Lower lobe of right lung (tissue), 2 donors: ENCODE measurements at regions not wholly inside any gene's neighbourhood (a gene's known extent, or its start where the extent isn't known, plus 50 kb on each side); places are given as distances from the start of the nearest gene placed in this dataset.

ENCODE experiments used
- ATAC-seq, 2 donors: fragments of 200-7000 bp; cut with Tn5 transposase; one replicate each; pipeline ENCODE4 v1.9.1; 2020 to 2022; ENCODE audit warnings: mild to moderate bottlenecking in 2 of 2, moderate library complexity in 2 of 2
- DNase-seq: peaks from one replicate; pipeline ENCODE4 v3.0.0-alpha.2; 2020
- H3K27ac ChIP-seq: fragments of 200-600 bp; one replicate; pipeline ENCODE4 v1.8.0; 2022
- H3K27me3 ChIP-seq: fragments of 200-600 bp; one replicate; pipeline ENCODE4 v1.8.0; 2022; ENCODE audit warnings: low read depth
- H3K36me3 ChIP-seq: fragments of 200-600 bp; one replicate; pipeline ENCODE4 v1.8.0; 2022; ENCODE audit warnings: mild to moderate bottlenecking
- H3K4me1 ChIP-seq: fragments of 200-600 bp; one replicate; pipeline ENCODE4 v1.8.0; 2022
- H3K4me3 ChIP-seq: fragments of 200-600 bp; one replicate; pipeline ENCODE4 v1.8.0; 2022; ENCODE audit warnings: mild to moderate bottlenecking
- H3K9me3 ChIP-seq: fragments of 200-600 bp; one replicate; pipeline ENCODE4 v1.8.0; 2022
- intact Hi-C: fragments of 100-400 bp; cut with DNase I; formaldehyde crosslinking; loops from one replicate; pipeline ENCODE4 v1.11.0; 2022
- TF ChIP-seq, protein P1 (sequence below): fragments of 200-600 bp; IDR thresholded peaks from one replicate; pipeline ENCODE4 v1.8.0; 2022; ENCODE audit warnings: antibody characterized with exemption, mild to moderate bottlenecking
- donor health status: DM: no; HTN: yes; CAD: no; lungs with severe emphysema.

DNA sequence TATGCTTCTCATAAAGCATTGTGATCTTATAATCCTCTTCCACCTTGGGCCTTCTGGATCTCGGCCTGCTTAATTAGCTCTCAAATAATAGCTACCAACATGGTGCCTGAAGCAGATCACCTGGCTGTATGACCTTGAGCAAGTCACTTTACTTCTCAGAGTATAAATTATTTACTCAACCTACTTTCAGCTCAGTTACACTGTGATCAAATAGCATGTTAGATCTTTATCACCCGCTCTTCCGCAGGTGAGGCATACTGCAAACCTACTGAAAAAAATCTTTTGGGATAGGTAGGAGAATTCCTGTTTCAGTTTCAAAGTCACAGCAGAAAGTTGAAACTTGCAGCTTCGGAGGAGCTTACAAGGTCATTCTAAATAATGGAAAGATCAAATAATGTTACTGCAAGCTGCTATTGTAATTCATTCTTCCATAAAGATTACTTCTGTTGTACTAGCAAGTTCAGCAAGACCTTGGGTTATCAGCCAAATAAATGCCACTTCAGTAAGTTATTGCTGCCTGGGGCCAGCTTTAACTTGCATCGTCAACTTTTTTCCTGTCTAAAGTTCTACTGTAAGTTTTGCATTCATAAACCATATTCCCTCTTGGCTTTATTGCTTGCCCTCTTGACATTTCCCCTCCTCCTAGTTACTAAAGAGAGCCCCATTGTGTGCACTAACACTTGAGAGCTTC lies 268.4 kb upstream of the ATP11B start:
- intact Hi-C loops: no loop called here
- no peak overlapping the region for H3K4me3 ChIP-seq

DNA sequence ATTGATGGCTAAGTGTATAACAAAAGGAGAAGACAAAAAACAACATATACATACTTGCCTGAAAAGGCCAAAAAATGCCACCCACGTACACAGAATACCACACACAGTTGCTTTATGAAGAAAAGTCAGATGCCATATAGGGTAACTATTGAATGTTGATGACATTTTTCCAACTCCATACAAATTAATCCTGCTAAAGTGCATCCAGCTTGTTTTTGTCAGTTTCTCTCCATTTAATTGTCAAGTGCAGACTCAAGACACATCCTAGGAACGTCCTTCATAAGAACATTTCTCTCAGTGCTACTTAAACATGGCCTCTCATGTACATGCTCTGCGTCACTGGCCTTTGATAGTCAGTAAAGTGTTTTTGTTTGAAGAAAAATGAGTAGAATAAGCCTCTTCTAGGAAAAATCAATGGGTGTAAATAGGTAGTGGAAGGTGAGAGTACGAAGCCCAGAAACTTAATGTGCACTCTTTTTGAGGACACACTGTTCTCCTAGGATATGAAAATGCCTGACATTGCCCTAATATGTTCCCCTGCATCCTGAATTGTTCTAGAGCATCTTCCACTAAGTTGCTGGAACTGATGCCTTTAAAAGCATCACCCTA lies 267.4 kb upstream of the ATP11B start:
- H3K4me3 ChIP-seq: no peak overlapping the region
- H3K9me3 ChIP-seq: no peaks in the 10 kb centered on the region
- ATAC-seq: no peak
- no peaks in the 10 kb centered on the region for H3K36me3 ChIP-seq
- DNase-seq: no peak
- no peaks in the 10 kb centered on the region for H3K27me3 ChIP-seq
- intact Hi-C loops: no loop called here
- no peak overlapping the region for H3K27ac ChIP-seq
- no peaks in the 10 kb centered on the region for H3K4me1 ChIP-seq
- TF ChIP-seq, protein P1, sequence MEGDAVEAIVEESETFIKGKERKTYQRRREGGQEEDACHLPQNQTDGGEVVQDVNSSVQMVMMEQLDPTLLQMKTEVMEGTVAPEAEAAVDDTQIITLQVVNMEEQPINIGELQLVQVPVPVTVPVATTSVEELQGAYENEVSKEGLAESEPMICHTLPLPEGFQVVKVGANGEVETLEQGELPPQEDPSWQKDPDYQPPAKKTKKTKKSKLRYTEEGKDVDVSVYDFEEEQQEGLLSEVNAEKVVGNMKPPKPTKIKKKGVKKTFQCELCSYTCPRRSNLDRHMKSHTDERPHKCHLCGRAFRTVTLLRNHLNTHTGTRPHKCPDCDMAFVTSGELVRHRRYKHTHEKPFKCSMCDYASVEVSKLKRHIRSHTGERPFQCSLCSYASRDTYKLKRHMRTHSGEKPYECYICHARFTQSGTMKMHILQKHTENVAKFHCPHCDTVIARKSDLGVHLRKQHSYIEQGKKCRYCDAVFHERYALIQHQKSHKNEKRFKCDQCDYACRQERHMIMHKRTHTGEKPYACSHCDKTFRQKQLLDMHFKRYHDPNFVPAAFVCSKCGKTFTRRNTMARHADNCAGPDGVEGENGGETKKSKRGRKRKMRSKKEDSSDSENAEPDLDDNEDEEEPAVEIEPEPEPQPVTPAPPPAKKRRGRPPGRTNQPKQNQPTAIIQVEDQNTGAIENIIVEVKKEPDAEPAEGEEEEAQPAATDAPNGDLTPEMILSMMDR: no peak

More for the DNA sequence above, 268.4 kb upstream of the ATP11B start:
- no peaks in the 10 kb centered on the region for H3K27me3 ChIP-seq
- H3K4me1 ChIP-seq: no peaks in the 10 kb centered on the region
- no peak overlapping the region for H3K27ac ChIP-seq
- TF ChIP-seq, protein P1: no peak
- no peaks in the 10 kb centered on the region for H3K9me3 ChIP-seq
- no peaks in the 10 kb centered on the region for H3K36me3 ChIP-seq
- DNase-seq: no peak
- ATAC-seq: no peak

DNA sequence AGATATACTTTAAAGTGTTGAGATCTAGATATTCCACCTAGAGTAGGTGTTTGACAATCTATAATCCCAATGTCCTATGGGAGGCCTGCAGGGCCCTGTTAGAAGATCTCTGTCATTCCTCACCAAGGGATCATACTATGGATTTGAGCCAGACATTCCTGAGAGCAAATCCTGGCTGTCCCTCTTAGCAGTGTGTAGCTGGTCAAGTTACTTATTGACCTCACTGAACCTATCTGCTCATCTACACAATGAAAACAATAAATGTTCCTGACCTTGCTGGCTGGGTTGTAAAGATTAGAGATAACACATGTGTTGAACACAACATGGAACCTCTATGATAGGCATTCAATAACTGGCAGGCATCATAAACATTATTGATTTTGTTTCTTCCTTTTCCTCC lies 265.6 kb upstream of the ATP11B start:
- ATAC-seq (no peak), DNase-seq (no peak)
- Histone ChIP-seq H3K27me3 (no peaks in the 10 kb centered on the region), H3K4me1 (no peaks in the 10 kb centered on the region), H3K36me3 (no peaks in the 10 kb centered on the region), H3K4me3 (no peak overlapping the region), H3K9me3 (no peaks in the 10 kb centered on the region), H3K27ac (no peak overlapping the region)
- TF ChIP-seq, protein P1: no peak
- intact Hi-C loops: no loop called here

DNA sequence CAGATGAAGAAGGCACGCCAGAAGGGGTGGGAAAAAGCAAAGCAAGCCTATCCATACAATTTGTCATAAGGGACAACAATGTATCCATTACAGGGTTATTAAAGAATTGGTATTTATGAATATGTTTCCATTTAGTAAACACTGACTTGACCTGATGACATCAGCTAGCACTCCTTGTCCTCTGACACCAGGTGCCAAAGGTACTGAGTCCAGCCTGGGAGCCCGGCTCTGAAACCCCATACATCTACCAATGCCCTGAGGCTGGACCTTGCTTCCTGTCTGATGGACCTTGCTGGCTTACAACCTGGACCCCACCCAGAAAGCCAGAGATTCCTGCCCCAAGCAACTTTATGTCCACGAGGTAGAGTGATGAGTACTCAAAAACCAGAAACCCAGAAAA lies 263.0 kb upstream of the ATP11B start:
- intact Hi-C loops: no loop called here
- Histone ChIP-seq H3K4me1 (no peaks in the 10 kb centered on the region), H3K27ac (no peak overlapping the region), H3K27me3 (no peaks in the 10 kb centered on the region), H3K4me3 (no peak overlapping the region), H3K36me3 (no peaks in the 10 kb centered on the region), H3K9me3 (no peaks in the 10 kb centered on the region)
- DNase-seq: no peak
- no peak for ATAC-seq
- TF ChIP-seq, protein P1: no peak

DNA sequence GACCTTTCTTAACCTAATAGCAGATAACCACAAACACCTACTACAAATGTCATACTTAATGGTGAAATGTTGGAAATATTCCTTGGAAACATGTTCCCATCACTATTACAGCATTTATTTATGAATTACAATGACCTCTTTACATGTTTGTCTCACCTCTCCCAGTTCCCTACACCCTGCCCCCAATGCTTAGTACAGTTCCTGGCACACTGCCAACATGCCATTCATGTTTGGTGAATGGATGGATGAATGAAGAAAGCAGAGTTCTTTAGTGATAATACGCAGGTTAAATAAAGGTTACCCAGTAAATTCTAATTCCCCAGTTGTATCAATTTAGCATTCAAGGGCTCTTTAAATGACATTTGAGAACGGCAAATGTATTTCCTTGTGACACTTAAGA lies 259.9 kb upstream of the ATP11B start:
- TF ChIP-seq, protein P1: no peak
- H3K4me1 ChIP-seq: no peaks in the 10 kb centered on the region
- H3K9me3 ChIP-seq: no peaks in the 10 kb centered on the region
- H3K36me3 ChIP-seq: no peaks in the 10 kb centered on the region
- H3K4me3 ChIP-seq: no peak overlapping the region
- intact Hi-C loops: no loop called here
- ATAC-seq: no peak
- DNase-seq: no peak
- no peaks in the 10 kb centered on the region for H3K27me3 ChIP-seq
- no peak overlapping the region for H3K27ac ChIP-seq
